ENCODE measurements at regions not wholly inside any gene's neighbourhood (a gene's known extent, or its start where the extent isn't known, plus 50 kb on each side); places are given as distances from the start of the nearest gene placed in this dataset.

DNA sequence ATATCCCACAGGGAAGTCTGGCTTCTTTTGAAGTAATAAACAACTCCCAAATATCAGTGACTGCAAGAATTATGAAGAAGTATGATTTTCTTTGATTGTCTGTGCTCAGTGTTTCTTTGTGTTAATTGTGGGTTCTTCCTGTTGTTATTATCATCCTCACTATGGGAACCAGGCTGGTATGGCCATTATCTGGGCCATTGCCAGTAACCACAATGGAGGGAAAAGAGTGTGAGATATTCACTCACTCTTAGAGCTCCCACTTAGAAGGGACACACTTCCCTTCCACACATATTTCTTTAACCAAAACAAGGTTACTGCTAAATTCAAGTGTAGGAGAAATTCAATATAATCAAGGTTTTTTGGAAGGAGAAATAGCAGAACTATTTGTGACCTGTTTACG is 503.7 kb downstream of the SLC6A15 start:
- TF ChIP-seq SP1 (IDR thresholded peaks at IDR 0.05) = no peak
- no peak for TF ChIP-seq FOXK2 (IDR thresholded peaks at IDR 0.05)
- no peak for TF ChIP-seq L3MBTL2 (conservative IDR thresholded peaks at IDR 0.05)
- TF ChIP-seq FOXM1 (IDR thresholded peaks at IDR 0.05; ENCODE audit: borderline replicate concordance) = no peak
- TF ChIP-seq HDGF (IDR thresholded peaks at IDR 0.05; ENCODE audit: borderline replicate concordance) = no peak
